ENCODE measurements at regions not wholly inside any gene's neighbourhood (a gene's known extent, or its start where the extent isn't known, plus 50 kb on each side); places are given as distances from the start of the nearest gene placed in this dataset.

DNA sequence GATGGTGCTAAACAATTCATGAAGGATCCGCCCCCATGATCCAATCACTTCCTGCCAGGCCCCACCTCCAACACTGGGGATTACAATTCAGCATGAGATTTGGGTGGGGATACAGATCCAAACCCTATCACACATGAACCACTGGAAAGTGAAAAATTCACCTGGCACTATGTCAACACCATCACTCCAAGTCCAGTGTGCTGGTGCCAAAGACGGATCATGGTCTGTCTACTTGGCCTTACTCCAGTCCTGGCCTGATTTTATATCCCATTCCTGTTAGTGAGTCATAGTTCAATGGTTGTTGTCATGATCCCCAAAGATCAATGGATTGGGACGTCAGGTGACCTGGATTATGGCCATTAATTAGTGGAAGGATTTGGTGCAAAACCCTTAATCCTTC is 147.4 kb upstream of the RPS23 start:
- peak; percentile 89 for TF ChIP-seq TCF7L2 (IDR thresholded peaks at IDR 0.05; ENCODE audit: borderline replicate concordance, extremely low read depth, insufficient read depth, insufficient read length)
- no peak for TF ChIP-seq ZNF274 (IDR thresholded peaks at IDR 0.05; ENCODE audit: low read depth, low read length)
- no peak for TF ChIP-seq EZH2phosphoT487 (IDR thresholded peaks at IDR 0.05; ENCODE audit: borderline replicate concordance)
- TF ChIP-seq RAD21 (IDR thresholded peaks at IDR 0.05; ENCODE audit: low read depth) = no peak
- TF ChIP-seq ELF1 (IDR thresholded peaks at IDR 0.05; ENCODE audit: borderline replicate concordance, low read depth) = no peak
- TF ChIP-seq, protein P1, sequence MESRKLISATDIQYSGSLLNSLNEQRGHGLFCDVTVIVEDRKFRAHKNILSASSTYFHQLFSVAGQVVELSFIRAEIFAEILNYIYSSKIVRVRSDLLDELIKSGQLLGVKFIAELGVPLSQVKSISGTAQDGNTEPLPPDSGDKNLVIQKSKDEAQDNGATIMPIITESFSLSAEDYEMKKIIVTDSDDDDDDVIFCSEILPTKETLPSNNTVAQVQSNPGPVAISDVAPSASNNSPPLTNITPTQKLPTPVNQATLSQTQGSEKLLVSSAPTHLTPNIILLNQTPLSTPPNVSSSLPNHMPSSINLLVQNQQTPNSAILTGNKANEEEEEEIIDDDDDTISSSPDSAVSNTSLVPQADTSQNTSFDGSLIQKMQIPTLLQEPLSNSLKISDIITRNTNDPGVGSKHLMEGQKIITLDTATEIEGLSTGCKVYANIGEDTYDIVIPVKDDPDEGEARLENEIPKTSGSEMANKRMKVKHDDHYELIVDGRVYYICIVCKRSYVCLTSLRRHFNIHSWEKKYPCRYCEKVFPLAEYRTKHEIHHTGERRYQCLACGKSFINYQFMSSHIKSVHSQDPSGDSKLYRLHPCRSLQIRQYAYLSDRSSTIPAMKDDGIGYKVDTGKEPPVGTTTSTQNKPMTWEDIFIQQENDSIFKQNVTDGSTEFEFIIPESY (IDR thresholded peaks at IDR 0.05; ENCODE audit: extremely low read depth, insufficient replicate concordance, low read length) = no peak
- TF ChIP-seq POLR2AphosphoS5 (IDR thresholded peaks at IDR 0.05; ENCODE audit: low read depth, low read length) = no peak
- ChIA-PET RAD21 (ENCODE audit: low non-redundant PET in 1 of 2, low total read pairs in 2 of 2, uncharacterized antibody in 2 of 2, unreplicated experiment in 2 of 2) (no interaction called here), CTCF (no interaction called here), POLR2A (no interaction called here)
- peaks cover 0 to 43% of the 10 kb centered on the region in 2 experiments; a peak in 2 of 4 replicates for H3K4me1 ChIP-seq (ENCODE audit: control insufficient read depth in 1 of 2, insufficient read depth in 2 of 2, low read length in 2 of 2)
- H3K4me2 ChIP-seq (ENCODE audit: low read length) = no peak overlapping the region
- DNase-seq (ENCODE audit: low read depth, low spot score) (no peak), ATAC-seq (no peak)
- no peaks in the 10 kb centered on the region for H4K20me1 ChIP-seq (ENCODE audit: insufficient read depth)
- no peaks in the 10 kb centered on the region for H3K27me3 ChIP-seq (ENCODE audit: insufficient read depth, low read length)
- no peaks in the 10 kb centered on the region for H3K79me2 ChIP-seq (ENCODE audit: insufficient read depth, low read length)
- H3K27ac ChIP-seq (ENCODE audit: low read depth, low read length) = no peak overlapping the region
- no TSS peak for BruUV-seq (replicated peaks)
- no peak overlapping the region for H3K9ac ChIP-seq (ENCODE audit: low read length)
- H3K36me3 ChIP-seq (ENCODE audit: control insufficient read depth in 1 of 2, insufficient read depth in 2 of 2, low read length in 2 of 2) = no peaks in the 10 kb centered on the region
- H2AFZ ChIP-seq (ENCODE audit: low read depth, low read length, poor library complexity, severe bottlenecking) = no peak overlapping the region
- H3K9me2 ChIP-seq (ENCODE audit: insufficient read depth) = no peaks in the 10 kb centered on the region
- no peak overlapping the region for H3K4me3 ChIP-seq (replicated peaks in 1 of 2; ENCODE audit: low read depth in 1 of 2, low read length in 2 of 2)
- intact Hi-C loops (cut with micrococcal nuclease) = no loop called here
- H3K9me3 ChIP-seq (ENCODE audit: control insufficient read depth in 1 of 2, insufficient read depth in 1 of 2, low read depth in 1 of 2, low read length in 2 of 2) = no peaks in the 10 kb centered on the region

DNA sequence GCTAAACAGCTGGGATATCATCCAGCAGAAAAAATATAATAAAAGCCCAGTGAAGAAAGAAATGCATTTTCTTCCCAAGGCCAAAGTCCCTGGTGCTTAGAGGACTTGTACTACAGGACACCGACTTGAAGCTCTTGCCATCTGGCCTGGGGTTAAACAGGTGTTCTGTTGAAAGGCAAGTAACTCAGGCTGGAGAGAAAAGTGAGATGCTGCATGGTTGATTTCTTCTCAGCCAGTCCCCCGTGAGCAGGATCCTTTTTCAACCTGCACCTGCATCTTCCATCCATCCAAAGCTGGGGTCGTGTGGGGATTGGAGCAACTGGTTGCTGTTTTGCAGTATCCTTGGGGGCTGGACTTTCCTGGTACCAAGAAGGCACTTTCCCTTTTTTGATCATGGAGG is 146.1 kb upstream of the RPS23 start:
- H3K4me3 ChIP-seq (replicated peaks in 1 of 2; ENCODE audit: low read depth in 1 of 2, low read length in 2 of 2) = no peak overlapping the region

More for the DNA sequence above, 146.1 kb upstream of the RPS23 start:
- TF ChIP-seq ZNF274 (IDR thresholded peaks at IDR 0.05; ENCODE audit: low read depth, low read length) (no peak), CBX3 (IDR thresholded peaks at IDR 0.05; ENCODE audit: low read depth) (no peak), EZH2 (IDR thresholded peaks at IDR 0.05) (no peak), SIN3A (IDR thresholded peaks at IDR 0.05; ENCODE audit: low read depth) (no peak), EZH2phosphoT487 (IDR thresholded peaks at IDR 0.05; ENCODE audit: borderline replicate concordance) (no peak), JUND (IDR thresholded peaks at IDR 0.05) (no peak), TCF7L2 (IDR thresholded peaks at IDR 0.05; ENCODE audit: borderline replicate concordance, extremely low read depth, insufficient read depth, insufficient read length) (no peak), POLR2A (IDR thresholded peaks at IDR 0.05; ENCODE audit: borderline replicate concordance, extremely low read depth, insufficient read depth, insufficient read length) (no peak), CEBPB (IDR thresholded peaks at IDR 0.05; ENCODE audit: low read depth) (no peak), SRF (IDR thresholded peaks at IDR 0.05; ENCODE audit: low read depth) (no peak), EGR1 (IDR thresholded peaks at IDR 0.05; ENCODE audit: low read depth) (no peak)
- TF ChIP-seq, protein P2, sequence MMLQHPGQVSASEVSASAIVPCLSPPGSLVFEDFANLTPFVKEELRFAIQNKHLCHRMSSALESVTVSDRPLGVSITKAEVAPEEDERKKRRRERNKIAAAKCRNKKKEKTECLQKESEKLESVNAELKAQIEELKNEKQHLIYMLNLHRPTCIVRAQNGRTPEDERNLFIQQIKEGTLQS (IDR thresholded peaks at IDR 0.05) = no peak
- TF ChIP-seq, protein P1 (IDR thresholded peaks at IDR 0.05; ENCODE audit: extremely low read depth, insufficient replicate concordance, low read length) = no peak
- H3K79me2 ChIP-seq (ENCODE audit: insufficient read depth, low read length) = no peaks in the 10 kb centered on the region
- no peak overlapping the region for H3K27ac ChIP-seq (ENCODE audit: low read depth, low read length)
- H3K9me2 ChIP-seq (ENCODE audit: insufficient read depth) = no peaks in the 10 kb centered on the region
- DNase-seq (ENCODE audit: low read depth, low spot score) (no peak), ATAC-seq (no peak)
- no peaks in the 10 kb centered on the region for H3K9me3 ChIP-seq (ENCODE audit: control insufficient read depth in 1 of 2, insufficient read depth in 1 of 2, low read depth in 1 of 2, low read length in 2 of 2)
- no peaks in the 10 kb centered on the region for H4K20me1 ChIP-seq (ENCODE audit: insufficient read depth)
- H3K4me2 ChIP-seq (ENCODE audit: low read length) = no peak overlapping the region
- CTCF ChIA-PET = no interaction called here
- H3K27me3 ChIP-seq (ENCODE audit: insufficient read depth, low read length) = no peaks in the 10 kb centered on the region
- RAD21 ChIA-PET (ENCODE audit: low non-redundant PET in 1 of 2, low total read pairs in 2 of 2, uncharacterized antibody in 2 of 2, unreplicated experiment in 2 of 2) = no interaction called here
- POLR2A ChIA-PET = no interaction called here
- H3K36me3 ChIP-seq (ENCODE audit: control insufficient read depth in 1 of 2, insufficient read depth in 2 of 2, low read length in 2 of 2) = no peaks in the 10 kb centered on the region
- no peak overlapping the region for H2AFZ ChIP-seq (ENCODE audit: low read depth, low read length, poor library complexity, severe bottlenecking)
- BruUV-seq (replicated peaks) = no TSS peak
- intact Hi-C loops (cut with micrococcal nuclease) = no loop called here
- no peak overlapping the region for H3K9ac ChIP-seq (ENCODE audit: low read length)
- H3K4me1 ChIP-seq (ENCODE audit: control insufficient read depth in 1 of 2, insufficient read depth in 2 of 2, low read length in 2 of 2) = peaks cover 0 to 56% of the 10 kb centered on the region in 2 experiments; a peak in 2 of 4 replicates
